ENCODE measurements at regions not wholly inside any gene's neighbourhood (a gene's known extent, or its start where the extent isn't known, plus 50 kb on each side); places are given as distances from the start of the nearest gene placed in this dataset.

GRCh38 chr3:127033171-127033570, 50.3 kb downstream of the PLXNA1 start:
- intact Hi-C loops (cut with DNase I), result no loop called here
- no peak overlapping the region for H3K27ac ChIP-seq
- H3K27me3 ChIP-seq, result no peaks in the 10 kb centered on the region
- DNase-seq, result no peak
- no peaks in the 10 kb centered on the region for H3K4me1 ChIP-seq
- H3K4me3 ChIP-seq, result no peak overlapping the region
- H3K36me3 ChIP-seq, result peaks cover 47% of the 10 kb centered on the region
- no peak for ATAC-seq
- no peak for TF ChIP-seq CTCF (IDR thresholded peaks at IDR 0.05)
- H3K9me3 ChIP-seq, result no peaks in the 10 kb centered on the region

DNA sequence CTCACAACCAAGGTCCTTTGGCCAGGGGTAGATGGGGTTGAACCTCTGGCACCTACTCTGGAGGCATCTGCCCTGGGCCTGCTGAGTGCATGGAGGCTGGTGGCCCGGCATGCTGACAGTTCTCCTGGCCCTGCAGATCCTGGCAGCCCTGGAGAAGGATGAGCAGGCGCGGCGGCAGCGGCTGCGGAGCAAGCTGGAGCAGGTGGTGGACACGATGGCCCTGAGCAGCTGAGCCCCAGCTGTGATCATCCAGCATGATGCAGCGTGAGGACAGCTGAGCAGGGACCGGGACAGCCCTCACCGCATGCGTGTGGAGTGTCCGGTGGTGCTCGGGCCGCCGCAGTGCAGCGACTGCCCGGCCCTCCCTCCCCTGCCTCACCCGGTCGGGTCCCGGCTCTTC, 50.9 kb downstream of the PLXNA1 start:
- Histone ChIP-seq H3K4me1 (no peaks in the 10 kb centered on the region), H3K27me3 (no peaks in the 10 kb centered on the region), H3K36me3 (peaks cover 40% of the 10 kb centered on the region), H3K27ac (no peak overlapping the region), H3K4me3 (no peak overlapping the region), H3K9me3 (no peaks in the 10 kb centered on the region)
- ATAC-seq, result no peak
- no peak for TF ChIP-seq CTCF (IDR thresholded peaks at IDR 0.05)
- intact Hi-C loops (cut with DNase I), result no loop called here
- no peak for DNase-seq

DNA sequence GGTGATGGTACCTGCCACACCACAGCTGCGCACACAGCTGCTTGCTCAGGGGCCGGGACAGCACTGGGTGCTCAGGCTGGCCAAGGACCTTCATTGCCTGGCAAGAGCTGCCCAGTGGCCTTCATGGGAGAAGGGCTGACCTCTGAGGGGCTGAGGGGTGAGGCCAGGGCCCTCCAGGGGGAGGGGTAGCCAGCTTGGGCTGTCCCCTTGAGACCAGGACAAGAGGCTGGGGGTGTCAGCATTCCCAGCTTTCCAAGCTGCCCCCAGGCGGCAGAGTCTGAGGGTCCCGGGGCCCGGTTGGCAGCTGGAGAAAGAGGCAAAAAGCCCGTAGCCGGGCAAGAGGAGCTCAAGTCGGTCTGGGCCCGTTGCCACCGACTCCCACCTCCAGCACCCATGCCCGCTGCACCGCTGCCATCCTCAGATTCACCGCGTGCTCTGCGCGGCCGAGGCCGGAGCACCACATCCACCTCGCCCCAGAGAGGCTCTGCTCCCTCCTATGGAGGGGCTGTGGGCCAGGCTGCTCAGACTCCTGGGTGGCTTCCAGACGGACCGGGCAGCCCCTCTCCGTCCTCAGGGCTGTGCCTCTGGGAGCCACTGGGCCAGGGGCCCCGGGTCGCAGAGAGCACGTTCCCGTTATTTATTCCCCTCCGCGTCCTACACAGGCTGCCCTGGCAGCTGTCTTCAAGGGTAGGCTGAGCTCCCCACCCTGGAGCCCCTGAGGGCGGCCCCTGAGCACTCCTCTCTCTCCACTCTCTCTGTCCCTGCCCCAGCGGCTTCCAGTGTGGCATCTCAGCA, 51.5 kb downstream of the PLXNA1 start:
- intact Hi-C loops (cut with DNase I), result no loop called here
- H3K4me3 ChIP-seq, result no peak overlapping the region
- H3K4me1 ChIP-seq, result no peaks in the 10 kb centered on the region
- DNase-seq (no peak), ATAC-seq (no peak)
- no peaks in the 10 kb centered on the region for H3K9me3 ChIP-seq
- TF ChIP-seq CTCF (IDR thresholded peaks at IDR 0.05), result no peak
- no peaks in the 10 kb centered on the region for H3K27me3 ChIP-seq
- H3K36me3 ChIP-seq, result peaks cover 34% of the 10 kb centered on the region
- H3K27ac ChIP-seq, result no peak overlapping the region

DNA sequence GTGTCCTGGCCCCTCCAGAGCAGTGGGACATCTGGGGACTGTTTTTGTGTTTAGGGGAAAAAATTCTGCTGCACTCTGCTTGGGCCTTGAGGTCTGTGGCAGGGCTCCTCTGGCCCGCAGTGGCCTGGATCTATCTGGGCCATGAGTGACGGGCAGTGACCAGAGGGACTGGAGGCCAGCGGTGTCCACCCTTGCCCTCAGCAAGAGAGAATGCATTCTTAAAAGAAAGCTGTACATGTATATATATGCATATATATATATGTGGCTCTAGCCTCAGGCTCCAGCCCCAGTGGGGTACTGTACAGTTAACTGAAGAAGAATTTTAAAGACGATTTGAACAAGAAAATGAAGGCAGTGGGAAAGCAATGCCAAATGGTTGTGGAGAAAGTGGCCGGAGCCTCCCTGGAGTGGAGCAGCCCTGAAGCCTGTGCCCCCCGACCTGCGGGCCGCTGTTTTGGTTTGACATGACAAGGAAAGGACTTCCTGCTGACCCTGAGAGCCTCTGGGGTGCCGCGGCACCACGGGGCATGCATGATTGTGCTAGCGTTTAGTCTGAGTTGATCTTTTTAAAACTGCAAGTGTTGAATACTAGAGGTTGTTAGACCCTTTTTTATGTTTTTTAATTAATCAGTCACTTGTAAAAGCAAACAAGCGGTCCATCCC, 52.2 kb downstream of the PLXNA1 start:
- Histone ChIP-seq H3K27me3 (no peaks in the 10 kb centered on the region), H3K9me3 (no peaks in the 10 kb centered on the region), H3K27ac (no peak overlapping the region), H3K4me3 (no peak overlapping the region), H3K4me1 (no peaks in the 10 kb centered on the region), H3K36me3 (peaks cover 30% of the 10 kb centered on the region)
- DNase-seq, result peak; percentile 49
- no peak for ATAC-seq
- TF ChIP-seq CTCF (IDR thresholded peaks at IDR 0.05), result no peak
- intact Hi-C loops (cut with DNase I), result no loop called here

DNA sequence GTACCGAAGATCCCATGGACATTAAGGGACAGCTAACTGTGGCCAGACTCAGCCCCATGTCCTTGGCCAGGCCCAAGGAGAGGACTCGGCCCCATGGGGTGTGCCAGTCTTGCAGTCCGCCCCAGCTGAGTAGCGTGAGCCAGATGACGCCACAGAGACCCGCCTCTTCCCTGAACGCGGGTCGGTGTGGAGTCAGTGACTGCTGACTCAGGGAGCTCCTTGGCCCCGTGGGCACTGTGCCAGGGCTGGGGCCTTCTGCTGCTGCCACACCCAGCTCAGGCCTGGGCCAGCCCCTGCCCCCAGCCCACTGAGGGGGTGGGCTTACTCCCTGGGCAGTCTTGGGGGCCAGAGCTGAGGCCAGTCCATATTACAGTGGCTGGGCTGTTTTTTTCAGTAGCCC, 52.8 kb downstream of the PLXNA1 start:
- H3K27me3 ChIP-seq, result no peaks in the 10 kb centered on the region
- no peak overlapping the region for H3K4me3 ChIP-seq
- no peak overlapping the region for H3K27ac ChIP-seq
- H3K36me3 ChIP-seq, result peaks cover 24% of the 10 kb centered on the region
- no peaks in the 10 kb centered on the region for H3K9me3 ChIP-seq
- H3K4me1 ChIP-seq, result no peaks in the 10 kb centered on the region
- peak; percentile 71 for ATAC-seq
- TF ChIP-seq CTCF (IDR thresholded peaks at IDR 0.05), result no peak
- peak; percentile 83 for DNase-seq
- intact Hi-C loops (cut with DNase I), result no loop called here
